OCI-LY3 (cell line): ENCODE measurements at regions not wholly inside any gene's neighbourhood (a gene's known extent, or its start where the extent isn't known, plus 50 kb on each side); places are given as distances from the start of the nearest gene placed in this dataset.
"Not testable (repeated sequence)": the region's sequence is repeated elsewhere in the genome, so short reads cannot be mapped to it uniquely, and the experiment has no call there.

Source experiments
- H2AFZ ChIP-seq: fragments of 200-600, 300-600 bp; shearing (Covaris generic); 2 replicates; pipeline ENCODE4 v1.6.0; 2014; ENCODE audit warnings: antibody characterized with exemption, low read depth, low read length
- H3K27ac ChIP-seq: fragments of 200-600, 300-600 bp; sonication (generic); 2 replicates; pipeline ENCODE4 v1.5.1; 2014; ENCODE audit warnings: mild to moderate bottlenecking, low read length, moderate library complexity, mixed read lengths
- H3K27me3 ChIP-seq: fragments of 200-600, 300-600 bp; sonication (generic); 2 replicates; pipeline ENCODE4 v1.6.1; 2014; ENCODE audit warnings: low read depth, low read length, mixed read lengths
- H3K36me3 ChIP-seq: fragments of 200-600, 300-600 bp; sonication (generic); replicated peaks from 2 replicates; pipeline ENCODE3; 2014; ENCODE audit warnings: low read depth, low read length, mixed read lengths
- H3K4me1 ChIP-seq: fragments of 300-600, 200-600 bp; sonication (generic); 2 replicates; pipeline ENCODE4 v1.6.1; 2014; ENCODE audit warnings: low read length, mixed read lengths
- H3K4me2 ChIP-seq: fragments of 200-600, 300-600 bp; sonication (generic); 2 replicates; pipeline ENCODE4 v1.6.1; 2014; ENCODE audit warnings: low read length, mixed read lengths
- H3K4me3 ChIP-seq: fragments of 300-600, 200-600 bp; sonication (generic); 2 replicates; pipeline ENCODE4 v1.5.1; 2014; ENCODE audit warnings: antibody characterized with exemption, mild to moderate bottlenecking, low read length, moderate library complexity
- H3K79me2 ChIP-seq: fragments of 300-600, 200-600 bp; shearing (Covaris generic); 2 replicates; pipeline ENCODE4 v1.6.1; 2014; ENCODE audit warnings: mild to moderate bottlenecking, low read length, mixed read lengths
- H3K9ac ChIP-seq: fragments of 300-600, 200-600 bp; shearing (Covaris generic); 2 replicates; pipeline ENCODE4 v1.6.0; 2014; ENCODE audit warnings: mild to moderate bottlenecking, low read length, moderate library complexity
- H3K9me3 ChIP-seq: fragments of 200-600, 300-600 bp; shearing (Covaris generic); 2 replicates; pipeline ENCODE4 v1.6.1; 2014; ENCODE audit warnings: low read length, mixed read lengths; ENCODE audit not compliant: insufficient read depth
- H4K20me1 ChIP-seq: fragments of 200-600, 300-600 bp; sonication (generic); 2 replicates; pipeline ENCODE4 v1.6.1; 2016; ENCODE audit warnings: low read length, mixed read lengths; ENCODE audit not compliant: insufficient read depth
- CTCF ChIP-seq: fragments of 200-600, 300-600 bp; sonication (generic); IDR thresholded peaks from 2 replicates; pipeline ENCODE4 v1.5.1; 2014; ENCODE audit warnings: antibody characterized with exemption, low read length, low read depth
- EZH2phosphoT487 ChIP-seq: fragments of 200-600 bp; shearing (Covaris generic); IDR thresholded peaks from 2 replicates; pipeline ENCODE4 v1.6.1; 2018; ENCODE audit warnings: antibody characterized with exemption, mixed run types, low read depth

- 0 out of 2 replicates have a peak, but pooled peaks cover 2% of the 10 kb centered on the region for H3K9me3 ChIP-seq
- H4K20me1 ChIP-seq, result no peaks in the 10 kb centered on the region
- no peak overlapping the region for H2AFZ ChIP-seq
- no peaks in the 10 kb centered on the region for H3K27me3 ChIP-seq
- no peak overlapping the region for H3K4me2 ChIP-seq
- no peak overlapping the region for H3K9ac ChIP-seq
- H3K4me3 ChIP-seq, result no peak overlapping the region
- H3K36me3 ChIP-seq, result peaks cover 6% of the 10 kb centered on the region
- no peak for TF ChIP-seq EZH2phosphoT487
- TF ChIP-seq CTCF, result no peak
- no peak overlapping the region for H3K27ac ChIP-seq
- no peaks in the 10 kb centered on the region for H3K79me2 ChIP-seq
- H3K4me1 ChIP-seq, result peaks cover 41% of the 10 kb centered on the region
Measured at GRCh38 chr5:25975885-25976284, 1062.5 kb downstream of the CDH9 start.

- Histone ChIP-seq H3K4me2 (no peak overlapping the region), H3K4me3 (no peak overlapping the region), H3K27ac (no peak overlapping the region), H3K36me3 (peaks cover 10% of the 10 kb centered on the region), H3K9ac (no peak overlapping the region), H2AFZ (no peak overlapping the region), H3K9me3 (no peaks in the 10 kb centered on the region), H3K27me3 (no peaks in the 10 kb centered on the region), H3K4me1 (peaks cover 55% of the 10 kb centered on the region), H3K79me2 (no peaks in the 10 kb centered on the region), H4K20me1 (no peaks in the 10 kb centered on the region)
- TF ChIP-seq EZH2phosphoT487, result no peak
- TF ChIP-seq CTCF, result no peak
Measured at GRCh38 chr5:25974451-25974850, 1063.9 kb downstream of the CDH9 start.

- peak overlapping the region; percentile 30 for H3K4me2 ChIP-seq
- H3K27me3 ChIP-seq, result no peaks in the 10 kb centered on the region
- no peaks in the 10 kb centered on the region for H3K79me2 ChIP-seq
- TF ChIP-seq CTCF (no peak), EZH2phosphoT487 (no peak)
- H3K4me3 ChIP-seq, result no peak overlapping the region; the same call in 1 of the 2 replicates
- peaks cover 55% of the 10 kb centered on the region for H3K4me1 ChIP-seq
- H3K36me3 ChIP-seq, result peaks cover 12% of the 10 kb centered on the region
- no peaks in the 10 kb centered on the region for H3K9me3 ChIP-seq
- peak overlapping the region; percentile 80 for H3K27ac ChIP-seq
- H2AFZ ChIP-seq, result no peak overlapping the region
- H3K9ac ChIP-seq, result peak overlapping the region; percentile 29; the same call in 1 of the 2 replicates
- H4K20me1 ChIP-seq, result no peaks in the 10 kb centered on the region
Measured at GRCh38 chr5:25970906-25971489, 1067.4 kb downstream of the CDH9 start.

DNA sequence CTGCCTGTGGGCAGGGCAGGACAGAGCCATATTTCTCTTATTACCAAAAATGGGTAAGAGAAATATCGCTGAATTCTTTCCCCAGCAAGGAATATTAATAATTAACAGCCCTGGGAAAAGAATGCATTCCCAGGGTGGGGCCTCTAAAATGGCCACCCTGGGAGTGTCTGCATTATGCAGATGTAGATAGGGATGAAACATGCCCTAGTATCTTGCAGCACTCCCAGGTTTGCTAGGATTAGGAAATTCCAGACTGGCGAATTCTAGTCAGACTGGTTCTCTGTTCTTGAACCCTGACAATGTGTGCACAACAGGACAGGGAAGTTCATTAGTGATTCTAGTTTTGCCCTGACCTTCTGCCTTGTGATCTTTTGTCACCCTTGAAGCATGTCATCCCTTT, 1069.3 kb downstream of the CDH9 start:
- H3K79me2 ChIP-seq, H3K27me3 ChIP-seq, H3K9ac ChIP-seq, H3K4me2 ChIP-seq, H3K27ac ChIP-seq, H2AFZ ChIP-seq, H4K20me1 ChIP-seq, H3K4me3 ChIP-seq, H3K9me3 ChIP-seq: not testable (repeated sequence)
- peaks cover 44% of the 10 kb centered on the region for H3K4me1 ChIP-seq
- H3K36me3 ChIP-seq, result peaks cover 12% of the 10 kb centered on the region

- Histone ChIP-seq H3K27ac (no peak overlapping the region), H3K27me3 (no peaks in the 10 kb centered on the region), H3K4me2 (no peak overlapping the region), H3K79me2 (no peaks in the 10 kb centered on the region), H3K4me1 (no peaks in the 10 kb centered on the region), H3K36me3 (peaks cover 5% of the 10 kb centered on the region), H3K9me3 (no peaks in the 10 kb centered on the region), H2AFZ (no peak overlapping the region), H3K9ac (no peak overlapping the region), H4K20me1 (no peaks in the 10 kb centered on the region), H3K4me3 (no peak overlapping the region)
- TF ChIP-seq CTCF (no peak), EZH2phosphoT487 (no peak)
Measured at GRCh38 chr5:25964009-25964372, 1074.4 kb downstream of the CDH9 start.
